CD4-positive, alpha-beta T cell (primary cell): ENCODE measurements at regions not wholly inside any gene's neighbourhood (a gene's known extent, or its start where the extent isn't known, plus 50 kb on each side); places are given as distances from the start of the nearest gene placed in this dataset.

Experiments used
- ATAC-seq: fragments of 200-7000 bp; cut with Tn5 transposase; one replicate; pipeline ENCODE4 v1.10.0; 2022; ENCODE audit warnings: mild to moderate bottlenecking; ENCODE audit not compliant: poor library complexity
- CTCF ChIA-PET: fragments of 350-600 bp; sonication (Branson Sonifier 250); formaldehyde crosslinking; loops from one replicate; lab custom pipeline; 2021; ENCODE audit warnings: antibody characterized with exemption, inconsistent platforms; lab: Charles Lee
- POLR2A ChIA-PET: fragments of 350-600 bp; sonication (Branson Sonifier 250); formaldehyde crosslinking; loops from one replicate; lab custom pipeline; 2021; ENCODE audit warnings: antibody characterized with exemption, inconsistent platforms; lab: Charles Lee
- DNase-seq, 14 experiments: peaks; one replicate each; pipeline ENCODE4 v3.0.0-alpha.2; 2013 to 2020; ENCODE audit warnings: mixed read lengths in 2 of 14
- H3K27ac ChIP-seq, 2 donors: one replicate each; pipeline versions ENCODE4 v1.5.1 to v1.7.0; 2013; ENCODE audit warnings: low read length in 2 of 2, low read depth in 1 of 2, mild to moderate bottlenecking in 1 of 2
- H3K27me3 ChIP-seq, 2 experiments: 1 replicate in 1 of 2; 2 replicates in 1 of 2; pipeline versions ENCODE4 v1.6.1 to v1.7.0; 2013; ENCODE audit warnings: low read length in 2 of 2, control low read depth in 1 of 2, mild to moderate bottlenecking in 1 of 2, moderate library complexity in 1 of 2; ENCODE audit not compliant: insufficient read depth in 2 of 2, control insufficient read depth in 1 of 2
- H3K36me3 ChIP-seq: one replicate; pipeline ENCODE4 v1.6.1; 2013; ENCODE audit warnings: low read length, control low read depth; ENCODE audit not compliant: insufficient read depth
- H3K4me1 ChIP-seq: one replicate; pipeline ENCODE4 v1.6.1; 2013; ENCODE audit warnings: low read length, control low read depth; ENCODE audit not compliant: insufficient read depth
- H3K4me3 ChIP-seq: one replicate; pipeline ENCODE4 v1.5.1; 2013; ENCODE audit warnings: mild to moderate bottlenecking, low read length, moderate library complexity
- H3K9me3 ChIP-seq, 2 experiments: 1 replicate in 1 of 2; 2 replicates in 1 of 2; pipeline versions ENCODE4 v1.6.1 to v1.7.0; 2013; ENCODE audit warnings: low read length in 2 of 2, mild to moderate bottlenecking in 2 of 2, control low read depth in 1 of 2, moderate library complexity in 1 of 2; ENCODE audit not compliant: control insufficient read depth in 1 of 2, insufficient read depth in 1 of 2
- H3K27ac Mint-ChIP-seq: one replicate; pipeline ENCODE4 v1.8.0; 2020; ENCODE audit warnings: mixed read lengths
- H3K27me3 Mint-ChIP-seq: one replicate; pipeline ENCODE4 v1.8.0; 2021; ENCODE audit warnings: mixed read lengths
- H3K36me3 Mint-ChIP-seq: one replicate; pipeline ENCODE4 v1.8.0; 2021; ENCODE audit warnings: low read depth, mixed read lengths
- H3K4me1 Mint-ChIP-seq: one replicate; pipeline ENCODE4 v1.8.0; 2021; ENCODE audit warnings: low read depth, mixed read lengths
- H3K4me3 Mint-ChIP-seq: one replicate; pipeline ENCODE4 v1.8.0; 2020; ENCODE audit warnings: mild to moderate bottlenecking, mixed read lengths
- H3K9me3 Mint-ChIP-seq: one replicate; pipeline ENCODE4 v1.8.0; 2020; ENCODE audit warnings: mixed read lengths
- CTCF ChIP-seq: fragments of 200-600 bp; IDR thresholded peaks from one replicate; pipeline ENCODE4 v1.8.0; 2022; ENCODE audit warnings: antibody characterized with exemption, mild to moderate bottlenecking
- intact Hi-C, 2 experiments: fragments of 100-400 bp; cut with DNase I in 1 of 2; cut with micrococcal nuclease in 1 of 2; formaldehyde crosslinking; loops; one replicate each; pipeline versions ENCODE4 v1.15.1 to v1.9.0; 2023 to 2025; cut with DNase I, micrococcal nuclease

GRCh38 chr2:13135369-13135768 is 418.6 kb downstream of the TRIB2 start:
- H3K36me3 Mint-ChIP-seq, result no peaks in the 10 kb centered on the region
- TF ChIP-seq CTCF, result no peak
- Histone ChIP-seq H3K4me3 (no peak overlapping the region), H3K27me3 (no peaks in the 10 kb centered on the region), H3K4me1 (no peaks in the 10 kb centered on the region), H3K27ac (no peak overlapping the region), H3K36me3 (no peaks in the 10 kb centered on the region), H3K9me3 (no peaks in the 10 kb centered on the region)
- ChIA-PET CTCF (no interaction called here), POLR2A (no interaction called here)
- no peak for ATAC-seq
- DNase-seq, result no peak
- H3K27ac Mint-ChIP-seq, result no peak overlapping the region
- no peaks in the 10 kb centered on the region for H3K4me1 Mint-ChIP-seq
- no peaks in the 10 kb centered on the region for H3K9me3 Mint-ChIP-seq
- intact Hi-C loops, result no loop called here
- H3K27me3 Mint-ChIP-seq, result peaks cover 4% of the 10 kb centered on the region
- H3K4me3 Mint-ChIP-seq, result no peak overlapping the region

- H3K4me1 Mint-ChIP-seq, result no peaks in the 10 kb centered on the region
- H3K27me3 ChIP-seq, result no peaks in the 10 kb centered on the region
- intact Hi-C loops, result no loop called here
- no peak for ATAC-seq
- no peak overlapping the region for H3K4me3 Mint-ChIP-seq
- no peaks in the 10 kb centered on the region for H3K9me3 ChIP-seq
- H3K36me3 ChIP-seq, result no peaks in the 10 kb centered on the region
- no peak overlapping the region for H3K27ac ChIP-seq
- no peaks in the 10 kb centered on the region for H3K4me1 ChIP-seq
- TF ChIP-seq CTCF, result no peak
- peaks cover 4% of the 10 kb centered on the region for H3K27me3 Mint-ChIP-seq
- no peak overlapping the region for H3K27ac Mint-ChIP-seq
- DNase-seq, result no peak
- no peaks in the 10 kb centered on the region for H3K36me3 Mint-ChIP-seq
- POLR2A ChIA-PET, result no interaction called here
- H3K4me3 ChIP-seq, result no peak overlapping the region
- CTCF ChIA-PET, result no interaction called here
- H3K9me3 Mint-ChIP-seq, result no peaks in the 10 kb centered on the region
These were observed 419.1 kb downstream of the TRIB2 start for GRCh38 chr2:13135856-13136255.

- DNase-seq (no peak), ATAC-seq (no peak)
- H3K4me3 Mint-ChIP-seq, result no peak overlapping the region
- TF ChIP-seq CTCF, result no peak
- Histone ChIP-seq H3K27me3 (no peaks in the 10 kb centered on the region), H3K4me3 (no peak overlapping the region), H3K27ac (no peak overlapping the region), H3K36me3 (no peaks in the 10 kb centered on the region), H3K9me3 (no peaks in the 10 kb centered on the region), H3K4me1 (no peaks in the 10 kb centered on the region)
- H3K9me3 Mint-ChIP-seq, result no peaks in the 10 kb centered on the region
- H3K27me3 Mint-ChIP-seq, result peaks cover 15% of the 10 kb centered on the region
- POLR2A ChIA-PET, result no interaction called here
- CTCF ChIA-PET, result no interaction called here
- no peak overlapping the region for H3K27ac Mint-ChIP-seq
- H3K4me1 Mint-ChIP-seq, result no peaks in the 10 kb centered on the region
- H3K36me3 Mint-ChIP-seq, result no peaks in the 10 kb centered on the region
- intact Hi-C loops, result no loop called here
These were observed 420.9 kb downstream of the TRIB2 start for GRCh38 chr2:13137679-13138078.
